K562 (cell line): ENCODE measurements at regions not wholly inside any gene's neighbourhood (a gene's known extent, or its start where the extent isn't known, plus 50 kb on each side); places are given as distances from the start of the nearest gene placed in this dataset.
A peak's percentile ranks its signal among the peaks of the same experiment; 100 is the strongest.

Experiments
- ATAC-seq: fragments of 200-7000 bp; cut with Tn5 transposase; 3 replicates; pipeline ENCODE4 v1.9.1; 2020; ENCODE audit warnings: moderate library complexity
- BruUV-seq: library from RNA; stranded (reverse); fragments of 400-500 nt; replicated peaks from 2 replicates; lab custom pipeline; 2021; lab: Mats Ljungman, UMichigan
- CTCF ChIA-PET: fragments of 300-600 bp; formaldehyde crosslinking; extraction: SDS; loops from one replicate; lab custom pipeline; 2021; ENCODE audit warnings: low intra/inter-chr PET ratio; lab: Yijun Ruan, JAX
- POLR2A ChIA-PET: fragments of 300-600, 350-650 bp; sonication (Branson Sonifier 250); formaldehyde crosslinking; extraction: SDS; loops from one replicate; lab custom pipeline; 2021; ENCODE audit warnings: antibody characterized with exemption, inconsistent platforms; lab: Yijun Ruan, JAX
- DNase-seq, 4 experiments: peaks; one replicate each; pipeline versions ENCODE4 v3.0.0 to v3.0.0-alpha.2; 2011 to 2018; ENCODE audit warnings: low spot score in 3 of 4, mixed read lengths in 3 of 4; ENCODE audit errors: extremely low read depth in 1 of 4
- FAIRE-seq: peaks from 2 replicates; lab custom pipeline; 2011; peaks lifted over from hg19 to GRCh38; lab: Jason Lieb, UNC
- H2AFZ ChIP-seq: 2 replicates; pipeline ENCODE4 v1.6.0; 2011; ENCODE audit warnings: low read depth, low read length, control low read depth, inconsistent platforms
- H3K27ac ChIP-seq: fragments of 200-600 bp; 3 replicates; pipeline ENCODE4 v1.8.0; 2011; ENCODE audit warnings: low read depth, mild to moderate bottlenecking, control low read depth, inconsistent platforms, low read length, moderate library complexity, mixed read lengths; ENCODE audit errors: extremely low read depth
- H3K27me3 ChIP-seq, 2 experiments: fragments of 300-600 bp in 1 of 2; 2 replicates in 1 of 2; 3 replicates in 1 of 2; pipeline versions ENCODE4 v1.6.0 to v1.8.0; 2011; ENCODE audit warnings: inconsistent platforms in 2 of 2, low read length in 2 of 2, mild to moderate bottlenecking in 1 of 2, mixed read lengths in 1 of 2, moderate library complexity in 1 of 2; ENCODE audit not compliant: control insufficient read depth in 2 of 2, insufficient read depth in 2 of 2
- H3K36me3 ChIP-seq: fragments of 300-600 bp; 3 replicates; pipeline ENCODE4 v1.8.0; 2011; ENCODE audit warnings: mild to moderate bottlenecking, low read length, inconsistent platforms; ENCODE audit not compliant: control insufficient read depth, insufficient read depth
- H3K4me1 ChIP-seq, 2 experiments: fragments of 200-600 bp in 1 of 2; replicated peaks in 1 of 2; 2 replicates in 1 of 2; 3 replicates in 1 of 2; pipeline versions ENCODE4 v1.5.1 to v1.8.0; 2011; ENCODE audit warnings: inconsistent platforms in 2 of 2, low read length in 2 of 2, mild to moderate bottlenecking in 1 of 2, mixed read lengths in 1 of 2, moderate library complexity in 1 of 2; ENCODE audit not compliant: control insufficient read depth in 2 of 2, insufficient read depth in 2 of 2
- H3K4me2 ChIP-seq: 2 replicates; pipeline ENCODE4 v1.6.1; 2011; ENCODE audit warnings: low read length, control low read depth, inconsistent platforms, mixed read lengths; ENCODE audit not compliant: insufficient read depth
- H3K4me3 ChIP-seq: fragments of 200-600 bp; sonication (generic), shearing (Covaris generic); 2 replicates; pipeline ENCODE4 v1.5.1; 2016; ENCODE audit warnings: control low read depth, inconsistent platforms
- H3K79me2 ChIP-seq: fragments of 200-600 bp; 3 replicates; pipeline ENCODE4 v1.8.0; 2011; ENCODE audit warnings: low read length, inconsistent platforms; ENCODE audit not compliant: control insufficient read depth, insufficient read depth
- H3K9ac ChIP-seq, 2 experiments: 2 replicates each; pipeline versions ENCODE4 v1.6.0 to v1.6.1; 2011; ENCODE audit warnings: low read depth in 2 of 2, low read length in 2 of 2, control low read depth in 1 of 2, inconsistent platforms in 1 of 2, mild to moderate bottlenecking in 1 of 2, mixed read lengths in 1 of 2; ENCODE audit not compliant: insufficient read depth in 1 of 2
- H3K9me1 ChIP-seq: one replicate; pipeline ENCODE4 v1.6.0; 2011; ENCODE audit warnings: inconsistent platforms, mild to moderate bottlenecking, low read length, moderate library complexity; ENCODE audit not compliant: control insufficient read depth, insufficient read depth
- H3K9me3 ChIP-seq: replicated peaks from 2 replicates; pipeline ENCODE4 v1.5.1; 2011; ENCODE audit warnings: low read depth, low read length, inconsistent platforms; ENCODE audit not compliant: control insufficient read depth, insufficient read depth
- H4K20me1 ChIP-seq: replicated peaks from 2 replicates; pipeline ENCODE4 v1.6.1; 2011; ENCODE audit warnings: low read length, inconsistent platforms, mixed read lengths; ENCODE audit not compliant: control insufficient read depth, insufficient read depth
- ATF3 ChIP-seq, 2 experiments: fragments of 450-650 bp in 1 of 2; sonication (generic) in 1 of 2; formaldehyde crosslinking in 1 of 2; IDR thresholded peaks in 1 of 2; conservative IDR thresholded peaks in 1 of 2; 2 replicates each; pipeline versions ENCODE4 v1.6.1 to v1.8.1; 2016 to 2023; ENCODE audit warnings: mild to moderate bottlenecking in 2 of 2, moderate library complexity in 2 of 2, inconsistent platforms in 1 of 2, missing genetic modification reagents in 1 of 2
- GMEB1 ChIP-seq: fragments of 250-450 bp; sonication (Bioruptor Pico); IDR thresholded peaks from 2 replicates; pipeline ENCODE4 v1.4.0; 2020; ENCODE audit warnings: mild to moderate bottlenecking
- RBFOX2 ChIP-seq: fragments of 200-400 bp; formaldehyde crosslinking; IDR thresholded peaks from 2 replicates; pipeline ENCODE4 v1.6.1; 2017; ENCODE audit warnings: low read depth, mild to moderate bottlenecking, low read length, moderate library complexity
- SMARCB1 ChIP-seq: IDR thresholded peaks from 2 replicates; pipeline ENCODE4 v1.6.1; 2011; ENCODE audit warnings: improper control_type of control experiment, low read depth; ENCODE audit not compliant: insufficient read length
- ZNF316 ChIP-seq: fragments of 450-650 bp; IDR thresholded peaks from 2 replicates; pipeline ENCODE4 v1.6.1; 2016
- ZNF511 ChIP-seq: sonication (generic); formaldehyde crosslinking; IDR thresholded peaks from 2 replicates; pipeline ENCODE4 v1.8.0; 2022; ENCODE audit warnings: mild to moderate bottlenecking, missing genetic modification reagents
- WGBS: fragments of 100-300 bp; shearing (Covaris generic); methylation state at CpG from one replicate; pipeline ENCODE4 v1.1.6; 2016; ENCODE audit warnings: low coverage, mixed read lengths; ENCODE audit not compliant: insufficient coverage; ENCODE audit errors: missing lambda C conversion rate; 5-methylcytosine and 5-hydroxymethylcytosine counted together
- in situ Hi-C: fragments of 300-500 bp; cut with MboI; formaldehyde crosslinking; loops from 4 replicates; pipeline ENCODE4 v1.15.0; 2018; ENCODE audit warnings: inconsistent platforms, mixed read lengths
- intact Hi-C: fragments of 100-400 bp; cut with micrococcal nuclease; formaldehyde crosslinking; loops from 2 replicates; pipeline ENCODE4 v1.14.2; 2022

DNA sequence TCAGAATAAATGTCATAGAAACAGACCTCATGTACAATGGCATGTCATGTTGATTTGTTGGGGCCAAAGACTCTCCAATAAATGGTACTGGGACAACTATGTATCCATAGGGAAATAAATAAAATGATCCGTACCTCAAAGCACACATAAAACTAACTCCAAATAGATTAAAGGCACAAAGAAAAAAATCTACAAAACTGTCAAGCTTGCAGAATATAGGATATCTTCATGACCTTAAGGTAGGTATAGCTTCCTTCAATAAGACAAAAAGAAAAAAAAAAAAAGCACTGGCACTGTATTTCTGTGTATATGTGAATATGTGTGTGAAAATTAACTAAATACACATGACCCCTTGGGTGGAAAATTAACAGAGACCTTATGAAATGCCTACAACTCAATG lies 101.9 kb downstream of the DIRAS2 start:
- POLR2A ChIA-PET = no interaction called here
- Histone ChIP-seq H4K20me1 (no peaks in the 10 kb centered on the region), H3K27ac (no peak overlapping the region), H2AFZ (no peak overlapping the region), H3K79me2 (no peaks in the 10 kb centered on the region), H3K4me1 (no peaks in the 10 kb centered on the region), H3K4me2 (no peak overlapping the region)
- DNase-seq (no peak), FAIRE-seq (no peak)
- peak; percentile 21; the same call in 1 of the 2 replicates for TF ChIP-seq ZNF316
- no peak for TF ChIP-seq GMEB1
- TF ChIP-seq SMARCB1 = no peak
- TF ChIP-seq ATF3 (IDR thresholded peaks at IDR 0.05) = no peak
- no peak for TF ChIP-seq ATF3 (CRISPR knock-in tag; conservative IDR thresholded peaks at IDR 0.05)
- TF ChIP-seq RBFOX2 = no peak
- no peak for TF ChIP-seq ZNF511 (CRISPR knock-in tag)
- TF ChIP-seq, all 486 proteins: peak for 1
- no TSS peak for BruUV-seq
- Histone ChIP-seq H3K27me3 (no peaks in the 10 kb centered on the region), H3K4me3 (no peak overlapping the region), H3K36me3 (no peaks in the 10 kb centered on the region), H3K9ac (no peak overlapping the region), H3K9me3 (no peaks in the 10 kb centered on the region), H3K9me1 (no peaks in the 10 kb centered on the region)
- in situ Hi-C loops (no loop called here), intact Hi-C loops (no loop called here)
- 0% methylated on average over 1 of the region's 1 CpG for WGBS
- no peak for ATAC-seq
- CTCF ChIA-PET = no interaction called here
